GOT3 (cell line): ENCODE measurements at regions not wholly inside any gene's neighbourhood (a gene's known extent, or its start where the extent isn't known, plus 50 kb on each side); places are given as distances from the start of the nearest gene placed in this dataset.

Experiments used
- DNase-seq: peaks from one replicate; lab custom pipeline; 2025; ENCODE audit warnings: mixed read lengths; lab: John Stamatoyannopoulos, UW

GRCh38 chr2:207289295-207290018, 123.7 kb upstream of the KLF7 start:
- no peak for DNase-seq

- DNase-seq, result no peak
Observed at GRCh38 chr2:207290833-207291624, 125.3 kb upstream of the KLF7 start.

DNA sequence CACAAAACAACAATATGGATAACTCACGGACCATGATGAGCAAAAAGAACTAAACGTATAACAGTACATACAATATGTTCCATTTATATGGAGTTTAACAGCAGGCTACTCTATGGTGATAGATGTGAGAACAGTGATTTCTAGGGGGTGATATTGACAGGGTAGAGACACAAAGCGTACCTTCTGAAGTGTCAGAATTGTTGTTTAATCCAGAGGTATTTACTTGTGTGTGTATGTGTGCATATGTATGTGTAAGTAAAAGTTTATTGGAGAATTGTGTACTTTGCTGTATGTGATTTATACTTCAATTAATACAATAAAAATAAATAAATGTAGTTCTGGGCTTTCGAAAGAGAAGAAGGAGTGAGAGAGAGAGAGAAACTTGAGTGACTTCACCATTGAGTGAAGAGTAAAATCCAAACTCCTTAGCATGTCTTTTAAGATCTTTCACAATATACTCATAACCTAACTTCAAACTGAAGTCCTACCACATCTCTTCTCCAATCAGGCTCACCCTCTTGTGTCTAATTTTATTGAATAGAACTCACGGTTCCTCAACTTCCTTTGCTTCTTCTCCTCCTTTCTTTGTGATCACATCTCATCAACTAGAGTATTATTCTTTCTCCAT, 126.0 kb upstream of the KLF7 start:
- DNase-seq, result no peak

- no peak for DNase-seq
Observed at GRCh38 chr2:207296265-207296948, 130.7 kb upstream of the KLF7 start.

DNA sequence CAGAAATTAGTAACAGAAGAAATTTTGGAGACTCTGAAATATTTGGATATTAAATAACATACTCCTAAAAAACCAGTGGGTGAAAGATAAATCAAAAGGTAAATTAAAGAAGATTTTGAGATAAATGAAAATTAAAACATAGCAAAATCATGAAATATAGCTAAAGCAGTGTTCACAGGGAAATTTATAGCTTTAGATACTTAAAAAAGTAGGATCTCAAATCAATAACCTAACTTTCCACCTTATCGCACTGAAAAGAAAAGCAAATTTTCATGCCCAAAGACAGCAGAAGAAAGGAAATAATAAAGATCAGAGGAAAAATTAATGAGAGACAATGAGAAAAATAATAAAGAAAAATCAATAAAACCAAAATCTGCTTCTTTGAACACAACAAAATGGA, 135.1 kb upstream of the KLF7 start:
- DNase-seq, result no peak

GRCh38 chr2:207304761-207305160, 139.0 kb upstream of the KLF7 start:
- no peak for DNase-seq

DNA sequence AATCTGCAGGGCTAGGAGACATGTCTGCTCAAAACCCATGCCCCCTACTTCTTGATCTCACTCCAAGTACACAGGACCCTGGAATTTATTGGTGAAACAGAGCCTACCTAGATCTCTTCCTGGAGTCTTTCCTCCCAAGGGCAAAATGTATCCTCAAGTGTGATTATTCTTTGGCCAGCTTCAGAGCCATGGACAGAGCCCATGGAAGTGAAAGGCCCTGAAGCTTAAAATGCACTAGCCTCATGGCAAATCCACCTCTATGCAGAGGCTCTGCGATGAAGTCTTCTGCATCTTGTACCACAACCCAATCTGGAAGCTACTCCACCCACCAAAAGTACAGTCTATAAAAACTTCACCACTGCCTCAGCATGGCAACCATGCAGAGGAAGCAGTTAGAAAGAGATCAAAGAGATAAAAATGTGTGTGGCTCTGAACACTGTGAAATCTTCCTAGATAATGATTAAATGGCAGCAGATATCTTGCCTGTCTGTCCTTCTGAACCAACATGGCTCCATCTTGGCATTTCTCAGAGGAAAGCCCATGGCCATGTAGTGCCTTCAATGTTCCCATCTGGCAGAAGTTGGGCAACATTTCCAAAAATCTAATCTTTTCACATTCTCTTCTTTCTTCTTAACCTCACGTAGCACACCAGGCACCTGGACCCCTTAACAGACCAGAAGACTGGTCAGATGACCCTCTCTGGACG, 142.9 kb upstream of the KLF7 start:
- no peak for DNase-seq

GRCh38 chr2:207311316-207312005, 145.7 kb upstream of the KLF7 start:
- peak; percentile 12 for DNase-seq

GRCh38 chr2:207312006-207312356, 146.2 kb upstream of the KLF7 start:
- no peak for DNase-seq

GRCh38 chr2:207313947-207314346, 148.2 kb upstream of the KLF7 start:
- DNase-seq, result no peak

DNA sequence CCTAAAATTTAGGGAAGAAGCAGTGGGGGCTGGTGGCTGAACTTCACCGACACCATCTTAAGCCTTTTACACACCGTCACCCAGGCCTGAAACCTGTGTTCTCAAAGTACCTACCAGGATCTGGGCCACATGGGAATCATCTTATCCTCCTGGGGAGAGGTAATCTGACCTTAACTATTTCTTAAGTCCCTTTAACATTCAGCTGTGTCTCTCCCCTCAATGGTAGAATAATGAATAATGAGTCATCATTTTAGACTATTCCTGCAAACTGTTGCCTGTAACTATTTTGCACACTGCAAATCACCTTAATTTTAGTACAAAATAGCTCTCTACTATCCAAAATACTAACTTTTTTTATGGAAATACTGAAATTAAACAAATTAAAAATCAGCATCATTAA, 149.4 kb upstream of the KLF7 start:
- no peak for DNase-seq

DNA sequence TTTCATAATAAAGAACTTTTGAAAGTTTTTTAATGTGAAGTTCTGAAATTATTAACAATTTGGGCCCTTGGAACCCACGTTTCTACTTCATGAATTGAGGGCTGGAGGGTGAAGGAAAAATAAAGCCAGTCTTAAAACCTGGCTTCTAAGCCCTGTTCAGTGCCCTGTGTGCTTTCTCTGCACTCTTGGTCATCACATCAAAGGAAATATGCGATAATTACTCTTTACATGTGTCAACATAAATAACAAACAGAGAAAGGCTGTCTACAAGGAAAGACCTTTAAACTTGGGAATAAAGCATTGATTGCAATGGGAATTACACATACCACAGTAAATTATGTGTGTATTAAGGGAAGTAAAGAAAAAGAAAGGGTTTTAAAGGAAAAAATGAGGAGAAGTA, 150.7 kb upstream of the KLF7 start:
- no peak for DNase-seq

DNA sequence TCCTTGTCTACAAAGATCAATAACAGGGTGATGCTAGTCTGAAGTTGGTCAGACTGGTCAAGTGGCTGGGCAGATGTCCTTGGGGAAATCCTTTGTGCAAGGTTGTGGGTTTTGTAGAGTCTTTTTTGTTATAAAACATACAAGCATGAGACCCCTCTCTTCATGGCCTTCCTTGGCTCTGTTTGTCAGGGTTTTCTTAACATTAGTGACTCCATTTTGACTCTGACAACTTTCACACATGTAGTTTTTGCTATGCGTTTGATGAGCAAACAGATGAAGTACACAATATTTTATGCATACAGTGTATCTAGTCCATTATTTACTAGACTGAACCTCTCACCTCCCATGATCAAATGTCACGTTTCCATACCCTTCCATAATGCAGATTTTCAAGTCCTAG, 151.2 kb upstream of the KLF7 start:
- no peak for DNase-seq

GRCh38 chr2:207317378-207317984, 151.7 kb upstream of the KLF7 start:
- no peak for DNase-seq

DNA sequence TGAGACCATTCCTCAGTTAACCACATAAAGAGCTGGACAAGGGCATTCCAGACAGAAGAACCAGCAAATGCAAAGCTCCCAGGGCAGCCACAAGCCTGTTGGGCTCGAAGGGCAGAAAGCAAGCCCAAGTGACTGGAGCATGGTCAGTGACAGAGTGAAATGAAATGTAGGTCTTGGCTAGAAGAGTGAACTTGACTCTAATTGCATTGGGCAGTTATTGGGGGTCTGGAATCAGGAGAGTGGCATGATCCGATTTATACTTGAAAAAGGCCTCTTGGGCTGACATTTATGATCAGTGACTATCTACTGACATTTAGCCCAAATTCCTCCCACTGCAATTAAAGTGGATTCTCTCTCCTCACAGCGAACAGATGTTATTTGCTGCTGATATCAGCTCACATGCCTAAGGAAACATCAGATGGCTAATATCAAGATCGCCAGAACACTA, 152.5 kb upstream of the KLF7 start:
- no peak for DNase-seq

GRCh38 chr2:207319316-207319715, 153.6 kb upstream of the KLF7 start:
- no peak for DNase-seq

DNA sequence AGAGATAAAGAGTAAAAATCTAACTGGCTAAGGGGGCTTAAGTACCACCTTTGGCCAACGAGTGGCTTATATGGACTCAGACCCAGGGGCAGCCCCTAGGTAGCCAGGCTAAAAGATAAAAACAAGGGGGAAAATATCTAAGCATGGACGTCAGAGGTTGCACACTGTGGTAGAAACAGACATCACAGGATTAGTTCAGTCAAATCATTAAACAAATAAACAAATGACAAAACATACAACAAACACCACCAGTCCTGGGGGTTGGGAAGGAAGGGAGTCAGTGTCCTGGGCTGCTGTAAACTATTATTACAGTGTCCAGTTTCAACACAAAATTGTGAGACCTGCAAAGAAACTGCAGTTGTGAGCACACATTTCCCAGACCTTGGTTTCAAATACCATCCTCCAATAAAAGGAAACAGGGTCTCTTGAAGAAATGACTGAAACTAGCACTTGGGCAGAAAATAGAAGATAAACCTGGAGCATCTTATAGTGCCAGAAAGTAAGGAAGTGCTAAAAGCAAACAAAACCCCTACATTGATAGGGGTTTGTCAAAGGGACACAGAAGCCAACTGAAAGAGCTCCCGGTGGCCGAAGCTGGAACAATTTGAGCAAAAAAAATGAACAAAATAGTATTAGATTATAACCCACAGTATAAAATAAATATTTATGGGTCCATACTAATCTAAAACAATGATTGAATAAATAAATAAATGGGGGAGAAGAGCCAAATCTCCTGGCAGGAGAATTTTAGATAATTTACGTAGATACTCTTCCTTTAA, 154.8 kb upstream of the KLF7 start:
- DNase-seq, result no peak

DNA sequence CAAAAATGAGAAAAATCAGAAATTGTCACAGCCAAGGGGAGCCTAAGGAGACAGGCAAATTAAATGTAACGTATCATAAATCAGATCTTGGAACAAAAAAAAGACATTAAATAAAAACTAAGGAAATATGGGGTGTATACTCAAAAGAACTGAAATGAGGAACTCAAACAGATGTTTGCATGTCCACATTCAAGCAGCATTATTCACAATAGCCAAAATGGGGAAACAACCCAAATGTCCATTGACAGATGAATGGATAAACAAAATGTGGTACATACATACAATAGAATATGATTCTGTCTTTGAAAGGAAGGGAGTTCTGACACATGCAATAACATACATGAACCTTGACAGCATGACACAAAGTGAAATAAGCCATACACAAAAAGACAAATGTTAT, 155.8 kb upstream of the KLF7 start:
- DNase-seq, result no peak

DNA sequence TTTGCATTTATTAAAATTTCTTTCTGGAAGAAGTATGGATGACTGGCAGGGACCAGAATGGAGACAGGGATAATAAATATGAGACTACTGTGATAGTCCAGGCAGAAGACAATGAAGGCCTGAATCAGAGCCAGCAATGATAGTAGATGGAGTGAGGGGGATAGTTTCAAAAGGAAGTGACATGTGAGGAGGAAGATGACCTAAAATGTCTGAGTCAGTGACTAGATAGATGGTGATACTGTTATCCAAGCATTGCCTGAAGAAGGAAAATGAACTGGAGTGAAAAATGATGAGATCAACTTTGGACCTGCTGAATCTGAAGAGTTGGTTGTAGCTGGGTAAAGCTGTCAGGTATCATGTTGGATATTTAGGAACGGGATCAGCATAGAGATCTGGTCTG, 158.3 kb upstream of the KLF7 start:
- DNase-seq, result no peak

DNA sequence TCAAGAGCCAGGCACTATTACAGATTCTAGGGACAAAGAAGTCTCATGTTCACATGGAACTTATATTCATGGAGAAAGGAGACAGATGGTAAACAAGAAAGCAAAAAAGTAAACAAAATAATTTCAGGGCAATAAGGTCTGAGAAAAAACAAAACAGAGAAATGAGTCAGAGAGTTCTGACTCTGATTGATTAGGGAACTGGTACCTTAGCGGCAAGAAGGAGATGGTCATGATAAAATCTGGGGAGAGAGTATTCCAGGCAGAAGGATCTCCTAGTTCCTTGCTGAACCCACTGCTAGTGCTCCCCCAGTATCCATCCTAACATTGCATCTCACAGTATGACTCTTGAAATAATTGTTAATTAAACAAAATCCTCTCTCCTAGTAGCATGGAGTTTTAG, 161.8 kb upstream of the KLF7 start:
- DNase-seq, result no peak
